GM18519 (cell line): ENCODE measurements at regions not wholly inside any gene's neighbourhood (a gene's known extent, or its start where the extent isn't known, plus 50 kb on each side); places are given as distances from the start of the nearest gene placed in this dataset.
"Not testable (repeated sequence)": the region's sequence is repeated elsewhere in the genome, so short reads cannot be mapped to it uniquely, and the experiment has no call there.

Source experiments
- ATAC-seq: cut with Tn5 transposase; IDR thresholded peaks from one replicate; pipeline ENCODE4 v1.9.1; 2021; ENCODE audit warnings: mild to moderate bottlenecking, moderate library complexity; ENCODE audit not compliant: unreplicated experiment, low FRiP score

- ATAC-seq = no peak
Measured at GRCh38 chr3:187544326-187544725, 125.9 kb downstream of the SST start.

GRCh38 chr3:187540847-187541246 is 129.3 kb downstream of the SST start:
- no peak for ATAC-seq

GRCh38 chr3:187536185-187536584 is 134.0 kb downstream of the SST start:
- no peak for ATAC-seq

DNA sequence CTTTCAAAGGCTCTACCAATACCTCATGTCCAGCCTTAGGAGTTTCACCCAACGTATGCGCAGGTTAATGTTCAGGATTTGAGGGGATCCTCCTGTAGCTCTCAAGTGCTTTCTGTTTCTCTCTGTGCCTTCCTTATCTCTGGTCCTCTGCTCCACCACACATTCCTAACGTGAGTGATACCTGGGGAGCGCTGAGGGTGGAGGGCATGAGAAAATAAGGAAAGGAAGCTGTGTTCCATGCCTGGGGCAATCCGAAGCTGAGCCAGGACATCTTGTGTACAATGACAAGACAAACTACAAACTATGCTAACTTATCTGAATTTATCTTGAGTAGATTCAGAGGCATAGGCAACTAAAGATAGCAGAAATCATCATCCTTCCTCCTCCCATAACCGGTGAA is 136.4 kb downstream of the SST start:
- no peak for ATAC-seq

DNA sequence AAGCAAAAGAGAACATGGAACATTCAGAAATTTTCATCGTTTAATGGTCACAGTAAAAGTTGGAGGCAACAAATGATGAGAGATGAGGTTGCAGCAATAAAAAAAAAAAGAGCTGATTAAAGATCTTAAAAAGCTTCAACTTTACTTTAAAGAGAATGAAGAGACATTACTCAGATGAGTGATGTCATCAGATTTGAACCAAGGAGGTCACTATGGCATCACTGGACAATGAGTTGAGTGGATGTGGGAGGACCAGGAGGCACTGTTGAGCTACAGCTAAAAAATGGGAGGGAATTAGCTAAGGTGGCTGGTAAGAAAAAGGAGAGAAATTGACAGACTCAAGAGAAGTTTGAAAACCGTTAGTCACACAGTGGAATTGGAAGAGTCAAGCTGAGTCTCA is 138.4 kb downstream of the SST start:
- no peak for ATAC-seq

- no peak for ATAC-seq
Measured at GRCh38 chr3:187522890-187523289, 147.3 kb downstream of the SST start.

GRCh38 chr3:187522293-187522692 is 147.9 kb downstream of the SST start:
- ATAC-seq = no peak

- ATAC-seq = no peak
Measured at GRCh38 chr3:187521546-187521945, 148.6 kb downstream of the SST start.

DNA sequence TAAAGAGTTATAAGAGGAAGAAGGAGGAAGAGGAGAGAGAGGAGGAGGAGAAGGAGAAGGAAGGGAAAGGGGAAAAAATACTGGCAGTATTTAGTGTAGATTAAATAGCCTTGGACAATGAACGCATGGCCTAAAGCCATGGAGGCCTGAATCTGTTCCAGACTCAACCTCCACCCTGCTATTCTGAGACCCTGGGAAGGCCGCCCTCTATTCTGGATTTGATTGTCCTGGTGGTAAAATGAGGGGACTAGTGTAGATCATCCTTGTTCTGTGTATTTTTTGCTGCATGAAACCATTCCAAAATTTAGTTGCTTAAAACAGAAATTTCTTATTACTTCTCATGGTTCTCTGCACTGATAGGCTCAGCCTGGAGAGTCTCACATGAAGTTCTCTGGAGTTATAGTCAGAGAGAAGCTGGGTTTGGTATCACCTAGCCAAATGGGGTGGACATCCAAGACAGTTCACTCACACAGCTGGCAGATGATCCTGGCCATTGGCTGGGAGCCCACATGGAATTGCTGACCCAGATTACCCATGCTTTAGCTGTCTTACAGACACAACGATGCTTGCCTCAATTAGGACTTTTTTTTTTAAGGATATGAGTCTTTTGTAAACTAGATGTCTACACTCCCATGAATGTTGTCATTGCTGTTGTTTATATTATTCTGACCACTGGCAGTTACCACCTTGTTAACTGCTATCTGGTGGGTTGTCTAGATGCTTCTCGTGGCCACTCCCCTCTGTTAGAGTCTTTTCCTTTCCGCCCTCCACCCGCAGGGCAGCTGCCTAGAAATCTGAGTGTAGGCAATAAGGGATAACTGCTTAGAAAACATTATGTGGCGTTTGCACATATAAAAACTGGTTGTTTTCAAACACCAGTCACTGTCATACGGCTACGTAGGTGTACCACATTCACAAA is 149.9 kb downstream of the SST start:
- ATAC-seq = no peak

DNA sequence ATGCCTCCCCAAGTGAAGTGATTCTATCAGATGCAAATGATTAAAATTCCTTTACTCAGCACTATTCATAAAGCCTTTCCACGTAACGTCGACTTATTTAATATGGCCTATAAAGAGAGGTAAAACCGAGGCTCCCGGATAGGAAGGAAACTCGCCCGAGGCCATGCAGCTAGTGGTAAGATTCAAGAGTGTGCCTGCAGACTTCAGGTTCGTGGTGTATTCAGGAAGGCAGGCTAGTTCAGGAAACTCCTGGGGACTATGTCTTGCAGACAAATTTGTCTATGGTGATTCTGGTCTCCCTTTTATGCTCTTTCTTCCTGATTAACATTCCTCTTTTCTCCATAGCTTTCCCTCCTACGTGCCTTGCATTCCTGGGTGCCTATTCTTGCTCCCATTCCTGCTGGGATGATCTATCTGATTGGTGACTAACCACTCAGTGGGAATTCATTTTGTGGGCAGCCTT is 150.7 kb downstream of the SST start:
- no peak for ATAC-seq

- no peak for ATAC-seq
Measured at GRCh38 chr3:187518616-187519015, 150.4 kb downstream of the RTP4 start.

- ATAC-seq = no peak
Measured at GRCh38 chr3:187518207-187518606, 150.0 kb downstream of the RTP4 start.

GRCh38 chr3:187516446-187517185 is 148.4 kb downstream of the RTP4 start:
- no peak for ATAC-seq

DNA sequence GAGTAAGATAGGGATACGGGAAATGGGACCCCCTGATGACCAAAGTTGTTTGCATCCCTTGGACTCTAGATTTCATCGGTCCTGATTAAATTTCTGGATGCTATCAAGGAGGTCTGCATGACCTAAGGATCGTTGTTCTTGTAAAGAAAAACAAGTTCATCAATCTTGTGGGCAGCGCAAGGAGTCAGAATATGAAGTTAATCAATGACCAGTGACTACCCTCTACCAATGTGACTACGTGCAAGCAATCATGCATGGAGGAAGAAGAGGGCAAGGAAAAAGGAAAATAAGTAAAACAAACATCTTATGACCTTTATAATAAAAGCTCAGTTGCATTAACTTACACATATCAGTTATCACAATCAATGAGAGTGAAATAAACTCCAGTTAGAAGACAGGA is 139.7 kb downstream of the RTP4 start:
- no peak for ATAC-seq

DNA sequence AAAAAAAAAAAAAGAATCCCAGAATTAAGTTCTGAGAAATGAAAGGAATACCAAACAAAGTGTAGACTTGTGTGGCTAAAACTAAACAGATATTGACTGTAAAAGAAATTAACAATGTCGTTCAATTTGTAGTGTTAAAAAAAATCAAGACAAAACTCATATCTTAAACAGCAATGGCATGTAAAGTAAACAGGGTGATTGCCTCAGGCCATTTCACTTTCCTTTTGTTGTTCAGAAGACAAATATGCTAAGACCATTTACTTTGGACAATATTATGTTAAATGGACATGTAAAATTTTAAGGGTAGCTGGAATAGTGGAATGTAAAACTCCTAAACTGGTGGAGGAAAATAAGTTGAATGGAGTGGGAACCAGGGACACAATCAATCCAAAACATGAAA is 139.1 kb downstream of the RTP4 start:
- ATAC-seq = no peak

GRCh38 chr3:187504435-187504834 is 136.2 kb downstream of the RTP4 start:
- ATAC-seq = no peak

- no peak for ATAC-seq
Measured at GRCh38 chr3:187498211-187498724, 130.1 kb downstream of the RTP4 start.

DNA sequence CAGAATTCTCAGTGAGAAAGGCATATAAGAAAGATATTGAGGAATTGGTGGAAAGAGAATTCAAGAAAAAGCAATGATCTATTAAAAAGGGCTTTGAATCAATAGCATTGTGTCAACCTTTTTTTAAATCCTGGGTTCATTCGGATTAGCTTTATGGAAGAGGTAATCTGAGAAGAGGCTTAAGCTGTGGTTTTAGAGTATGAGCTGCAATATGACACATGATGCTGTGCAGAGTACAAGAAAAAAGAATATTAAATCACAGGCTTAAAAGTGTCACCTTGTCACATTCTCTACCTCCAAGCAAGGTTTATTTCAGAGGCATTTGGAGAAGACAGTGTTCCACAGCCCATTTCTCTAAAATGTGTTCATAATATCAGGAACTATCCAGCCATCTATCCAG is 128.9 kb downstream of the RTP4 start:
- no peak for ATAC-seq

- not testable (repeated sequence) for ATAC-seq
Measured at GRCh38 chr3:187494056-187494455, 125.9 kb downstream of the RTP4 start.

DNA sequence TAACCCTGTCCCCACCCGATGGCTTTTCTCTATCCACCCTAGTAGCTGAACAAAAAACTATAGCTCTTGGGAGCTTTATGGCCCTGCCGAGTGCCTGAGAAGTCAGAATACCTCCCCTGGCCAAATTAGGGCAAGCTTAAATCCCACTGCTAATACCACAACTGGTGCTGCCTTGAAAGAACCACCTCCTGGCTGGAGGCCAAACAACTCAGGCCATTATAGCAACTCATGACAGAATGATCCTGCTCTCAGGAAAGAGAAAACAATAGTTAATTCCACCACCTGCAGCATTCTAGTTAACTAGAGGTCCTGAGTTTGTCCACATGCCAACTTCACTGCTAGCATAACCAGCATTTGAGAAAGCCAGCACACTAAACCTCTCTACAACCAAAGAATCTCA is 123.2 kb downstream of the RTP4 start:
- no peak for ATAC-seq

DNA sequence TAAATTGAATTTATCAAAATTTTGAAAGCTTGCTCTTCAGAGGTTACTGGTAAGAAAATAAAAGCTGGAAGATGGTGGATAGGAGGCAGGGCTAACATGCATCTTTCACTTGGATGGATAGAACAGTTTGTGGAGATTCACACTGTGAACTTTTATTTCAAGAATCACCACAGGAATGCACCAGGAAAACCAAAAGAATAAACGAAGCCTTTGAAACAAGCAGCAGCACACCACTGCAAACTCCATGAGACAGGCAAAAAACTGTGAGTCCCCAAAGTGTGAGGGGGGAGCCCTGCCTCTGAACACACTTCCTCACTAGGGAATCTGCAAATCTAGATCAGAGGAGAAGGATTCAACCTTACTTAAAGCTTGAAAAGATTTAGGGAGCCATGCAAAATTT is 122.2 kb downstream of the RTP4 start:
- ATAC-seq = no peak
